Mesothelial cell of epicardium (in vitro differentiated cells): ENCODE measurements at regions not wholly inside any gene's neighbourhood (a gene's known extent, or its start where the extent isn't known, plus 50 kb on each side); places are given as distances from the start of the nearest gene placed in this dataset.

Experiments used
- DNase-seq, 2 experiments: peaks; one replicate each; pipeline ENCODE4 v3.0.0; 2021; ENCODE audit warnings: low spot score in 2 of 2; ENCODE audit not compliant: unreplicated experiment in 2 of 2
- H3K27ac Mint-ChIP-seq: 2 replicates; pipeline ENCODE4 v1.8.0; 2021; ENCODE audit warnings: mixed read lengths
- H3K27me3 Mint-ChIP-seq: 2 replicates; pipeline ENCODE4 v1.8.0; 2021; ENCODE audit warnings: low read depth, mixed read lengths
- H3K36me3 Mint-ChIP-seq: 2 replicates; pipeline ENCODE4 v1.8.0; 2021; ENCODE audit warnings: mixed read lengths
- H3K4me1 Mint-ChIP-seq: 2 replicates; pipeline ENCODE4 v1.8.0; 2021; ENCODE audit warnings: mixed read lengths
- H3K4me3 Mint-ChIP-seq: 2 replicates; pipeline ENCODE4 v1.8.0; 2021; ENCODE audit warnings: mild to moderate bottlenecking, moderate library complexity, mixed read lengths
- H3K9me3 Mint-ChIP-seq: 2 replicates; pipeline ENCODE4 v1.8.0; 2021; ENCODE audit warnings: mixed read lengths
- TF ChIP-seq, protein P1 (sequence below): fragments of 200-600 bp; sonication (generic); IDR thresholded peaks from one replicate; pipeline ENCODE4 v1.5.0; 2021; ENCODE audit warnings: antibody characterized with exemption; ENCODE audit not compliant: unreplicated experiment

DNA sequence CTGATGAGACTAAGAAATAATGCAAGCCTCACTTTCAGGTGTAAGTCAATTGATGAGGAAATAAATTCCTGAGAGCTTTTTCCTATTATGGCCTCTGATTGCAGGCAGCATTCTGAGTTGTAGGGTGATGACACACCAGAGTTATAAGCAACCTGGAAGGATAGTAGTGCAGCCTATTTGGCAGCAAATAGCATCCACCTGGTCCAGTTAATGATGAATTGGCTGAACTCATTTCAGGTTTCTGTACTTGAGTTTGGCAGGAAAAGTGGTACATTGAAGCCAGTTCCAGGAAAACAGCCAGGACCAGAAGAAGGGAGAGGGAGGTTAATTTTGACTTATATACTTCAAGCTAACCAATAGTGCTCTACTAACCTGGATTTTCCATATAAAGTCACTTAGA, 316.8 kb downstream of the NAF1 start:
- Mint-ChIP-seq H3K9me3 (no peaks in the 10 kb centered on the region), H3K27ac (no peak overlapping the region), H3K4me3 (no peak overlapping the region), H3K4me1 (no peaks in the 10 kb centered on the region), H3K36me3 (no peaks in the 10 kb centered on the region), H3K27me3 (no peaks in the 10 kb centered on the region)
- no peak for DNase-seq
- TF ChIP-seq, protein P1, sequence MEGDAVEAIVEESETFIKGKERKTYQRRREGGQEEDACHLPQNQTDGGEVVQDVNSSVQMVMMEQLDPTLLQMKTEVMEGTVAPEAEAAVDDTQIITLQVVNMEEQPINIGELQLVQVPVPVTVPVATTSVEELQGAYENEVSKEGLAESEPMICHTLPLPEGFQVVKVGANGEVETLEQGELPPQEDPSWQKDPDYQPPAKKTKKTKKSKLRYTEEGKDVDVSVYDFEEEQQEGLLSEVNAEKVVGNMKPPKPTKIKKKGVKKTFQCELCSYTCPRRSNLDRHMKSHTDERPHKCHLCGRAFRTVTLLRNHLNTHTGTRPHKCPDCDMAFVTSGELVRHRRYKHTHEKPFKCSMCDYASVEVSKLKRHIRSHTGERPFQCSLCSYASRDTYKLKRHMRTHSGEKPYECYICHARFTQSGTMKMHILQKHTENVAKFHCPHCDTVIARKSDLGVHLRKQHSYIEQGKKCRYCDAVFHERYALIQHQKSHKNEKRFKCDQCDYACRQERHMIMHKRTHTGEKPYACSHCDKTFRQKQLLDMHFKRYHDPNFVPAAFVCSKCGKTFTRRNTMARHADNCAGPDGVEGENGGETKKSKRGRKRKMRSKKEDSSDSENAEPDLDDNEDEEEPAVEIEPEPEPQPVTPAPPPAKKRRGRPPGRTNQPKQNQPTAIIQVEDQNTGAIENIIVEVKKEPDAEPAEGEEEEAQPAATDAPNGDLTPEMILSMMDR: no peak

DNA sequence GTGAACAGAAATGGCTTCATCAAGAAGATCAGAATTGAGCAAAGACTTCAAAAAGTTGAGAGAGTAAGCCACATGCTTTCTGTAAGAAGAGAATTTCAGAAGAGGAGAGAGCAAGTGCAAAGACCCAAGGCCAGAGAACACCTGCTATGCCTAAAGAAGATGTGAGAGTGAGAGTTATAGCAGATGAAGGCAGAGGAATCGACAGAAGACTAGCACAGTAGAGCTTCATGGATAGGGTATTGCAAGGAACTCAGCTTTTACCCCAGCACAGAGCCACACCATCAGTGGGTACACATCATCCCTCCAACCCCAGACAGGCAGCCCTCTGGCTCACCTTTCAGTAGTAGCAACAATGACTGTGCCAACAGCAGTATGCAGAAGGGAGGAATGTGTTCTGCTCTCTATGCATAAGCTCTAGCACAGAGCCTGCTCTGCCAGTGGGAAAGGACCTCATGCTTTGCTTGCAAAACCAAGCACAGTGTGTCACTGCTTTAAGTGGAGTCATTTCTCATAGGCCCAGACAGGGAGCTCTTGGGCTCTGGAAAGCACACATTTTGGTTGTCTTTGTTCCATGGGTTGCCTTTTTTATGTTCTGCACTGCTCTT, 318.6 kb downstream of the NAF1 start:
- H3K27me3 Mint-ChIP-seq: peaks cover 1% of the 10 kb centered on the region
- H3K4me1 Mint-ChIP-seq: no peaks in the 10 kb centered on the region
- no peaks in the 10 kb centered on the region for H3K36me3 Mint-ChIP-seq
- H3K4me3 Mint-ChIP-seq: no peak overlapping the region
- H3K9me3 Mint-ChIP-seq: no peaks in the 10 kb centered on the region
- DNase-seq: no peak
- TF ChIP-seq, protein P1: no peak
- H3K27ac Mint-ChIP-seq: no peak overlapping the region

DNA sequence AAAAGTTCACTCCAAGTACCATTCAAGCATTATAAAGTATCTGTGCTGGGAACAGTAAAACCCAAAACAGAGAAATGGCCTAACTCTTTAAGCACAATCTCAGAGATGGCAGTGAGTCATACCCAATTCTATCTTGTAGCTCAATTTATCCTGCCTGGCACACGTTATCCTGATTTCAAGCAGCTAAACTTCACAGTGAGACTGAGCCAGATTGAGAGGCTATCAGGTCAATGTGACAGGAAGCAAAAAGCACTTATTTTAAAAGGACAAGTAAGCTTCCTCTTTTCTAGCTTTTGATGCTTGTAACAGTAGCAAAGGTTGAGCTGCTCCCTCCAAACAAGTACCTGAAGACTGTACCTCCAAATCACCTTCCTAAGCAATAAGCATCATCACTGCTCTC, 324.9 kb downstream of the NAF1 start:
- Mint-ChIP-seq H3K27ac (no peak overlapping the region), H3K4me1 (no peaks in the 10 kb centered on the region), H3K4me3 (no peak overlapping the region), H3K36me3 (no peaks in the 10 kb centered on the region), H3K27me3 (peaks cover 1% of the 10 kb centered on the region), H3K9me3 (peaks cover 8% of the 10 kb centered on the region)
- DNase-seq: no peak
- TF ChIP-seq, protein P1: no peak

DNA sequence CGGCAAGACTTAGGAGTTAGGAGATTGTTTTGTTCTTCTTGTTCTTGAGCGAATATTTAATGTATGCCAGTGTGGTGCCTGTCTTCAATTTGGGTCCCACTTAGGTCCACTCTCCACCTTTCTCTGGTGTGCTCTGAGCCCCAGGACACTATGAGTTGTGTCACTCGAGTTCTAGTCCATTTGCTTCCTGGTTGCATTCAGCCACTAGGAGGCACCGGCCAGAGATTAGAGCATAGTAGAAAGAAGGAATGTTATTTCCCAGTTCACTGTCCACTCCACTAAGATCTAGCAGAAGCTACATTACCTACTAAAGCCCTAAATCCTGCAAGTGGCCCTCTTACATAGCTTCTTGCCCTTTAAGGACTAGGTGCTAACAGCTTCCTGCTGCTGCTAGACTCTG, 326.9 kb downstream of the NAF1 start:
- Mint-ChIP-seq H3K4me1 (no peaks in the 10 kb centered on the region), H3K27ac (no peak overlapping the region), H3K27me3 (peaks cover 1% of the 10 kb centered on the region), H3K4me3 (no peak overlapping the region), H3K9me3 (peaks cover 13% of the 10 kb centered on the region), H3K36me3 (no peaks in the 10 kb centered on the region)
- TF ChIP-seq, protein P1: no peak
- no peak for DNase-seq

DNA sequence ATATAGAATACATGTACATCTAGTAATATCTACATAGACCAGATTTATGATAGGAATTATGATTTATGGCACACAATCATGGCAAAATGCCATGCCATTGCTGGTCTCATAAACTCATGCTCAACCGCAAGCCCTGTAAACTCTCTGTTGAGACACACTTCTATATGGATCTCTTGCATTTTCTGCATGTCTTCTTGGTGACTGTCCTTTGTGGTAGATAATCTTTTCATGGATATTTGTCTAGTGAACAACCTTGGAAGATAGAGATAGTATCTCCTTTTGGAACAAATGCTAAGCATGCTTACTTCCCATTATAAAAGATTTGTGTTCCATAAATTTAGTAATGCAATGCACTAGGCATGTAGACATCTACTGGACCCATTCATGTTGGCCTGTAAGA, 328.0 kb downstream of the NAF1 start:
- TF ChIP-seq, protein P1: no peak
- DNase-seq: no peak
- Mint-ChIP-seq H3K27me3 (no peaks in the 10 kb centered on the region), H3K36me3 (no peaks in the 10 kb centered on the region), H3K9me3 (peaks cover 13% of the 10 kb centered on the region), H3K4me1 (no peaks in the 10 kb centered on the region), H3K4me3 (no peak overlapping the region), H3K27ac (no peak overlapping the region)

DNA sequence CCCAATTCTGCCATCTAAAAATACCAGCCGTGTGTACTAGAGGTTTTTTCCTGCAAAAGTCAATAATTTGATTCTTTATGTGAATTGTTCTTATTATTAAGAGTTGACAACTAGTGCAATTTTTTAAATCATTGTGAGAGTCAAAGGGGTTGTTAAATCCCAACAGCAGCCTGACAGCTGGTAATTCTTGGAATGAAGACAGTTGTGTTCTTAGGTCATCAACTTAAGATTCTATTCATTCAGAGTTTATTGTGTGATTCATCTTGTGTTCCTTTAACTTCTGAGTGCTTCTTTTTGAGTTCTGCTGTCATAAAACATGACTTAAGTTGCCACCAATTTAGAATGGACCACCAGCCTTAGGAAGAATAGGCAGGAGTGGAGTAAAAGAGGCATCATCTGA, 329.0 kb downstream of the NAF1 start:
- no peak for DNase-seq
- TF ChIP-seq, protein P1: no peak
- no peak overlapping the region for H3K4me3 Mint-ChIP-seq
- no peaks in the 10 kb centered on the region for H3K36me3 Mint-ChIP-seq
- H3K9me3 Mint-ChIP-seq: peaks cover 13% of the 10 kb centered on the region
- no peaks in the 10 kb centered on the region for H3K27me3 Mint-ChIP-seq
- H3K27ac Mint-ChIP-seq: no peak overlapping the region
- no peaks in the 10 kb centered on the region for H3K4me1 Mint-ChIP-seq
